HG03571 (cell line): ENCODE measurements at regions not wholly inside any gene's neighbourhood (a gene's known extent, or its start where the extent isn't known, plus 50 kb on each side); places are given as distances from the start of the nearest gene placed in this dataset.
"Not testable (repeated sequence)": the region's sequence is repeated elsewhere in the genome, so short reads cannot be mapped to it uniquely, and the experiment has no call there.

Experiments
- ATAC-seq: cut with Tn5 transposase; IDR thresholded peaks from one replicate; pipeline ENCODE4 v1.9.1; 2021; ENCODE audit not compliant: unreplicated experiment

DNA sequence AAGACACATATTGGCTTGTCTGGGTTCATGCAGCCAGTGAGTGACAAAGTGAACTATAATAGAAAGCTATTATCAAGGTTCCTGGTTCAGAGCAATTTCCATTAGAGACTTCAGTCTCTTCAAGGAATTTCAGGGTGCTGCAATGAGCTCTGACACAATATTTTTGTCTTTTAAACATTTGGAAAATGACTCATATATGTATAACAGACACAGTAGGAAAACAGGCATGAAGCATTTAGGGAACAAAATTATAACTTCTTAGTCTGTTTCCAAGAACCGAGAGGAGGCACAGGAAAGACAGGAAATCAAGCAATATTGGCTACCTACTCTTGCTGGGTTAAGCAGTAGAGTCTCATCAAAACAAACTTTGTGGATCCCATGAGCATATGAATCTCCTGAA is 170.4 kb downstream of the PTPRC start:
- ATAC-seq: no peak

DNA sequence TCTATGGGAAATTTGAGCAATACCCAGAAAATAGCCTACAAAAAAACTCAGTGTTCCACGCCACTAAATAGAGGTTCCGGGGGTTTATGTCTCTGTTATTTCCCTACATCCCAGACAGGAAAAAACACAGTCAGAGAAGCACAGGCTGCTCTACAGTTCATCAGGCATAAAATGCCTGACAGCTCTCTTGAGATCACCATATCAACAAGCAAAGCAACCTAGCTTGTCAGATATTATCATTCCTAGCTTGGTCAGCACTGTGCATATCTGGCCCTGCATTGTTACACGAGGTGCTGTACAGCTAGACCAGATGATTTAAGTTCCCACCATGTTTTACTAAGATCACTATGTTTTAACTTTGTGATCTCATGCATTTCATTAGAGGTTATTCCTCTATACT is 172.6 kb downstream of the PTPRC start:
- ATAC-seq: no peak

DNA sequence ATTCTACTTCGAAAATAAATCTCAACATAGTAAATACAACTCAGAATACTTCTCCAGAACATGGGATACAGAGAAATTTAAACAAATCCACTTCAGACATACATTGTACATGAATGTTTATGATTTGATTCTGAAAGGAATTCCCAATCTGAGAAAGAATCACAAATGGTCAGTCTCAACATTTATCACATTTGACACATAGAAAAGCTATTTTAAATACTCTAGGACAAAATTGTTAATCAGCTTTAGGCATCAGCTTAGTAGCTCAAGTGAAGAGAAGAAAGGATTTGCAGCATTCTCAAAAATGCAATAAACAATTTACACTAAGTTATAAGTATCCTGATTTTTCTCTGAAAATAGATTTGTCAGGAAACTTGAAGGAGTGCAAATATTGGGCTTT is 184.8 kb downstream of the PTPRC start:
- no peak for ATAC-seq

DNA sequence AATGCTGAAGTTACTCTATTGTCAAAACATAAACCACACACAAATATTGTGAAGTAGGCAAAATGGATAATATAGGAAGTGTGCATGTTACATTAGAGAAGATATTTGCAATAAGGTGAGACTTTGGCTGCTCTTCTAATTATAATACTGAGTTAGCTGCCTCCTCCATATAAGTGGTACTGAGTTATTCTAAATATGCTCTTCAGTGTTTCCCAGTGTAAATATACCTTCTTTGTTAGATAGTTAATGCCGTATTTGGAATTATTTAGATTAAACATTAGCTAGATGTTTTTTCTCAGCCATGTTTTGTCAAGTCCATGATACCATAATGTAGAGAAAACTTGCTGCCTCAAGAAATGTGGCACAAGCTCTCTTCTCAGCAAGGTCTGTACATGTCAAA is 186.4 kb downstream of the PTPRC start:
- no peak for ATAC-seq

DNA sequence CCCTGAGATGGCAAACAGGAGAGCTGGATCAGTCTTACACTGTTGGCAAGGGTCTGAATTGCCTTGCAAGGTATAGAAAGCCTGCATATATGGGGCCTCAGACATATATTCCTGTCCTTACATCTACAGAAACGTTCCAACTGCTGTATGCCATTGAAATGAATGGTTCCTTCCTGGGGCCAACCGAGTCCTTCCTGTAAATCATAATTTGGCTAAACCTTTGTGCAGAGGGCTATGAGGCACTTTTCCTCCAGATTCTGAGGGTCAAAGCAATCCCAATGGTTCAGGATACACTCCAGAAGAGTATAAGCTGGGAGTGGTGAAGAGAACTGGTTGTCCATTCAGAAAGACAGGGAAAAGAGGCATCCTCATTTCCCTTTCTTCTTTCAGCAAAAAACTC is 190.5 kb downstream of the PTPRC start:
- ATAC-seq: no peak

- ATAC-seq: no peak
Observed at GRCh38 chr1:198829944-198830343, 191.1 kb downstream of the PTPRC start.

DNA sequence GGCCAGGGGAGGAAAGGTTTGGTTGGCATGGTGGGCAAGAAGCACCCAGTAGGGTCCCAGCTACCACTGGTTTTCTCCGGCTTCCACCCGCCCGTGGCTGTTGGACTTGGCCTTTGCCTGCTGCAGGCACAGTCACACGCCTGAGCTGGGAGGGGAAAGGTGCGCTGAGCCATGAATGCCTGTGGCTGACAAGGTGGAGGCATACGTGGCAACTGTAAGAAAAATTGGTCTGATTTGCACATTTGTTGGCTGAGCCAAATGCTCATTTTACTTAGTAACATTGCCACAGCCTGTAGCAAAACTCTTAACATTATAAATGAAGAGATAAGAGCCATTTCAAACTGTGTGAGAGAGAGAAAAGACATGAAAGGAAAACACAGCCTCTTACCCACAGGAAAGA is 191.6 kb downstream of the PTPRC start:
- no peak for ATAC-seq

DNA sequence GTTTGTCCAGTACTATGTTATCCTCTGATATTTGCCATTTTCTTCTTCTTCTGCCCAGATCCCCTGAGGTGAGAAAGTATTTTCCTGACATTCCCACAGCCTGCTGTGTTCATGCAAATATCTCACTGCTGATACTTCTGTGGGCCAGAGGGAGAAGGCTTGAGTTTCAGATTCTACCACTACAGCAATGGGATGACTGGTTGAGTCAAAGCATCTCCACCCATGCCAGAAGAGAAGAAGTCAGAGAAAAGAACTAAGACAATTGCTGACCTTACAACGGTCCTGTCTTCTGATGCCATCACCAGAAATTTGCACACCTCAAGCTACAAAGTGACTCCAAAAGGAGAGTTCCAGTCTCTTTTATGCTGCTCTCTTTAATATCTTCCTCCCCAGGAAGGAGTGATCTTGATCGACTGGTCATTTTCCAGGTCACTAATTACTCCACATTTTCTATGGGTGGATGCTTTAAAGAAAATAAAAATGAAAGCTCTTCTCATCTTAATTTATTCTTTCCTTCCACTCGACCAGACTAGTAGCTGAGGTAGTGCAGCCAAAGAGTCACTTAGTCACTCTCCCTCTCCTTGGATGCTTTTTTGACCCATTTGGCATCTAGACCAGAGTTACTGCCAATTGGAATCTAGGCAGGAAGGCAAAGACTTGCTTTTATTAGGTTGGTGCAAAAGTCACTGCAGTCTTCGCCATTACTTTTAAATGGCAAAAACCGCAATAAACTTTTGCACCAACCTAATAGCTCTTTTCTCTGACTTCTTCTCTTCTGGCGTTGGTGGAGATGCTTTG is 195.1 kb downstream of the PTPRC start:
- no peak for ATAC-seq

GRCh38 chr1:198837278-198838021 is 198.6 kb downstream of the PTPRC start:
- ATAC-seq: no peak

DNA sequence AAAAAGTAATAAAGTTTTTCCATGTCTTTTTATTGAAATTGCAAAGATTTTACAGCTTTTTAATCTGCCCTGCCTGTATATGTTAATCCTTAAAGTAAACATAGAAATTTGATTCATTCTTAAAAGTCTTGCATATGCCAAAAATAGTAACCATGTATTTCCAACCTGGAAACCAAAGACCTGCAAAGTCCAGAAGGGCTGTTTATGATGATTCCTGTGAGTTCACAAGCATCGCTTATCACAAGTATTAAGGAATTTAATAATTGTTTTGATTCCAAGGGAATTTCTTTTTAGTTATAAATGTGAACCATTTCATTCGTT is 199.1 kb downstream of the PTPRC start:
- ATAC-seq: no peak

DNA sequence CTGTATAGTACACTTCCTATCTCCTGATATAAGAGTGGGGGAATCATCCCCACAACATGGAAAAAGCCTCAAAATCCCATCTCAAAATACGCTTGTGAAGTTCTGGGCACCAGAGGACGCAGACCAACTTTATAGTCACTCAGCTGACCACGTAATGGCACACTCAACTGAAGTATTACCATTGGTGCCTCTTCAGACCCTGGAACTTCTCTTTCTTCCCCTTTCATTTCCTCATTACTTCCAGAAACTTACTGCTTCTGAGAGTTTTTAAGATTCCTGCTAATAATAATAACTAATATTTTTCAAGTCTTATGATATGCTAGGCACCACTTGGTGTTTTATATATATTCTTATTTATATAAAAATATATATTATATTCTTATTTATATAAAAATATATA is 202.6 kb downstream of the PTPRC start:
- no peak for ATAC-seq

DNA sequence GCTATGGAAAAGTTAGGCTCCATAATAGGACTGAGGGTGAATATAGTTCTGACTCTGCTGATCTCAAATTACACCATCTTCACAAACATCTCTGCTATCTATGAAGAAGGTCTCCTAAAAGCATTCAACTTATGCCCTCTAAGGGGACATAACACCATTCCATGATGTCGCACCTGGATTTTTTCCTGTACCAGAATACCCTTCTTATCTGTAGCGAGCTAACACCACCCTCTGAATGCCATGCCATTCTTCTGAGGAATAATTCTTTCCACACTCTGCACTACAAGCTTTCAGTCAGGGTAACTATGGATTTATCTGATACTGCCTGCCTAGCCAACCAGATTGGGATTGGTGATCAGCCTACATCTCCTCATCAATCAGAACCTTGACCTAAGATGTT is 203.8 kb downstream of the PTPRC start:
- no peak for ATAC-seq

GRCh38 chr1:198845271-198845670 is 206.4 kb downstream of the PTPRC start:
- no peak for ATAC-seq

GRCh38 chr1:198845851-198846250 is 207.0 kb downstream of the PTPRC start:
- no peak for ATAC-seq

DNA sequence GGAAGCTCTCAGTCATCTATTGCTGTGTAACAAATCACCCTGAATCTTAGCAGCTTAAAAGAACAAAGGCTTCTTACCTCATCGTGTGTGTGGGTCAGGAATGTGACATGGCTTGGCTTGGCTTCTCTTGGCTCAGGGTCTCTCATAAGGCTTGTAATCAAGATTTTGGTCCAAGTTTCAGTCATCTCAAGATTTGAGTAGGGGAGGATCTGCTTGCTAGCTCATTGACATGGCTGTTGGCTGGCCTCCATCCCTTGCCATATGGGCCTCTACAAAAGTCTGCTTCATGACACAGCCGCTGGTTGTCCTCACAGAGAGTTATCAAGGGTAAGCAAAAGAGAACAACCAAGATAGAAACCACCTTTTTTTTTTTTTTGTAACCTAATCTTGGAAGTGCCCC is 207.7 kb downstream of the PTPRC start:
- no peak for ATAC-seq

- no peak for ATAC-seq
Observed at GRCh38 chr1:198848206-198848605, 209.4 kb downstream of the PTPRC start.

DNA sequence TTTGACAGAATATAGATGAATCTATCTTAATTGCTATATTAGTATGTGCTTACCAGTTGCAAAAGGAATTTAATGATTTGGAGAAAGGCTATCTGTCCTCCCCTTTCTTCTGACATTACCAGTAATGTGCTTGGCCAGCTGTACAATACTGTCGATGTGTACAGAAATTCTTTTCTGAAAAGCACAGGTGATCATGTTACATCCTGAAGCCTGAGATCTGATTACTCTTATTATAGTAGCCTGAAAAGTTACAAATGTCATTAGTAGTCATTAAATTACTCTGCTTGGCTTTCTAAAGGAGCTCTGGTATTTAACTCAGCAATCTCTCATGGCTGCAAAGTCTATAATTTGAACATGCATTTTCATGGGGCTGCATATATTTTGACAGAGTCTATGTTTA is 209.8 kb downstream of the PTPRC start:
- no peak for ATAC-seq

DNA sequence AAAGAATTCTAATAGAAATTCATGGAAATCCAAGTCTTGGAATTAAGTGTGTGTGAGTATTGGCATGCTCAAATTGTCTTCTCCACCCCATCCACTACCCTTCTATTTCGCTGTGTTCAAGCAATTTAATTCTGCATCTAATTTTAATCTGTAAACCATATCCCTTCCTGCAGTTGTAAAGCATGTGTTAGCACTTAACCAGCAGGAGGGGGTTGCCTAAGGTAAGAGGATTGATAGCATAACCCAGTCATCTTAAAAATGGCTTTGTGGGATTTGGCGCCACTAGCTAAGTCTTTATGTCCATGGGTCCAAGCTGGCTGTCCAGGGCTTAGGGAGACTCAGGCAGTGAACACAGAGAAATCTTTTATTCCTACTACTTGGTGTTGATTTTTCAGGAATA is 210.3 kb downstream of the PTPRC start:
- ATAC-seq: no peak

GRCh38 chr1:198850196-198850595 is 211.4 kb downstream of the PTPRC start:
- ATAC-seq: no peak

DNA sequence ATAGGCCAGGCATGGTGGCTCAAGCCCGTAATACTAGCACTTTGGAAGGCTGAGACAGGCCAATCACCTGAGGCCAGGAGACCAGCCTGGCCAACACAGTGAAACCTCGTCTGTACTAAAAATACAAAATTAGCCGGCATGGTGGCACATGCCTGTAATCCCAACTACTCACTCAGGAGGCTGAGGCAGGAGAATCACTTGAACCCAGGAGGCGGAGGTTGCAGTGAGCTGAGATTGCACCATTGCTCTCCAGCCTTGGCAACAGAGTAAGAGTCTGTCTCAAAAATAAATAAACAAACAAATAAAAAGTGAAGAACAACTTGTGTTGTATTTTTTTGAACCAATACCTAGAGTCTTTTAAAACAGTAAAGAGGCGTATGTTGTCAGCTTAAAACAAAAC is 212.1 kb downstream of the PTPRC start:
- not testable (repeated sequence) for ATAC-seq

DNA sequence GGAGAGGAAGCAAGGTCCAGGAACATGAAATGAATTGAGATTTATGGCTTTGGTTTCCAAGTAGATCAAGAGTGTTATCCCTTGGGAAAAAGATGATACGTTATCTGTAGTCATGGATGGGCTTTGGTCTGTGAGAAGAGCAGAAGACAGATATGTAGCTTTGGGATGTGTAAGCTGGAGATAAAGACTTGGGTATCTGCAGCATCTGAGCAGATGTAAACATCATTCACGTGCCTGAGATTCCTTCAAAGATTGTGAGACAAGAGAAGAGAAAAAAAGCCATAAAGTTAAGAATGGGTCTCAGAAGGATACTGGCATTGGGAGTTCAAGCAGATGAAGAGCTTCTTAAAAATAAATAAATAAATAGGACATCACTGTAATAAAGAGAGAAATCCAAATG is 217.8 kb downstream of the PTPRC start:
- no peak for ATAC-seq

GRCh38 chr1:198858033-198858432 is 219.2 kb downstream of the PTPRC start:
- ATAC-seq: no peak

DNA sequence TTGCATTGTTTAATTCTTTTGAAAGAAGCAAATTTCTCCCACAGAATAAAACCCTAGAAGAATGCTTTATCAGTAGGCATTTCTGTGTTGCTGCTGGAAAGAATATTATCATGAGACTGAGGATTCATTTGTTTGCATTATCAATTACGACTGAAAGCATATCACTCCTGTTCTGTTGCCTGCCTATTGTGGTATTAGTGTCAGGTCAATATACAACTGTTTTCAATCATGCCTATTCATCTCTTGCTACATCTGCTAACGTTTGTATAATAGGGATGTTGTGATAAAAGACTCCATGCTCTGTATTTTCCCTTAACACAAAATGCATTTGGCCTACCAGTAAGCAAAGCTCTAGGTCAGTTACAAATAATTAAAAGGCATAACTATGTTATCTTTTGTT is 221.5 kb downstream of the PTPRC start:
- no peak for ATAC-seq
